ENCODE measurements at regions not wholly inside any gene's neighbourhood (a gene's known extent, or its start where the extent isn't known, plus 50 kb on each side); places are given as distances from the start of the nearest gene placed in this dataset.

DNA sequence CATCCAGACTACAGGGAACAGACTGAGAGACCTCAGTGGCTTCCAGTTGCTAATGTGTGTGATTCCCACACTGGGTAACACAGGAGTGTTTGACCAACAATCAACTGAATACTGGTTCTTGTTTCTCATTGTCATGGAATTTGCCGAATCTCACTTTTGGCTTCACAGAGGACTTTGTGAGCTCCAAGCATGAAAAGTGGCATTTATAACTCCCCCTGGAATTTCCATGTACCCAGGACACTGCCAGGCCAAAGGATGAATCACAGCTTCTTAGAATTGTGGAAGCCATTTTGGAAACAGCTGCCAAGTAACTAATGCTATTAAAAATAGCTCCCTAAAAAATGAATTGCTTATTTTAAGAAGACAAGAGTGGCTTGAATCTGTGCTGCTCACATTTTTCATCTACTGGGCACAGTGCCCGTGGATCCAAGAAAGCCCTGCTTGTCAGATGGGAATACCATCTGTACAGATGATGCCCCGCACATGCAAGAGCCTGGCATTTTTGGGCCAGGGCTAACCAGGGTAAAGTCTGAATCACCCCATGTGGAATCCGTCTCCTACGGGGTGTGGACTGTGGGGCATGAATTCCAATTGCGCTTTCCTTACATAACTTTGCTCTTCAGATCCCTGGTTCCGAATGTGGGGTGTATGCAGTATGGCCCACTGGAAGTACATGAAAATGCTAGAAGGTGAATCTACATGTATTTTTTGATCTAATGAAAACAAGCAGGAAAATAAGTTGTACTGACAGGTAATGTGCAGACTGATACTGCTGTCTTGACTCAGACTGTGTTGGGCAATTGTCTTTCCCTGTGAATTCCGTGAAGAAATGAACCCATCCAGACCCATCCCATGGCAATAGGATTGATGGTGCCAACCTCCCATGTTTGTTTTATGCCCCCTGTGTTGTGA, 487.3 kb downstream of the SIPA1L2 start:
- TF ChIP-seq, protein P1, sequence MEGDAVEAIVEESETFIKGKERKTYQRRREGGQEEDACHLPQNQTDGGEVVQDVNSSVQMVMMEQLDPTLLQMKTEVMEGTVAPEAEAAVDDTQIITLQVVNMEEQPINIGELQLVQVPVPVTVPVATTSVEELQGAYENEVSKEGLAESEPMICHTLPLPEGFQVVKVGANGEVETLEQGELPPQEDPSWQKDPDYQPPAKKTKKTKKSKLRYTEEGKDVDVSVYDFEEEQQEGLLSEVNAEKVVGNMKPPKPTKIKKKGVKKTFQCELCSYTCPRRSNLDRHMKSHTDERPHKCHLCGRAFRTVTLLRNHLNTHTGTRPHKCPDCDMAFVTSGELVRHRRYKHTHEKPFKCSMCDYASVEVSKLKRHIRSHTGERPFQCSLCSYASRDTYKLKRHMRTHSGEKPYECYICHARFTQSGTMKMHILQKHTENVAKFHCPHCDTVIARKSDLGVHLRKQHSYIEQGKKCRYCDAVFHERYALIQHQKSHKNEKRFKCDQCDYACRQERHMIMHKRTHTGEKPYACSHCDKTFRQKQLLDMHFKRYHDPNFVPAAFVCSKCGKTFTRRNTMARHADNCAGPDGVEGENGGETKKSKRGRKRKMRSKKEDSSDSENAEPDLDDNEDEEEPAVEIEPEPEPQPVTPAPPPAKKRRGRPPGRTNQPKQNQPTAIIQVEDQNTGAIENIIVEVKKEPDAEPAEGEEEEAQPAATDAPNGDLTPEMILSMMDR (conservative IDR thresholded peaks at IDR 0.05; ENCODE audit: low read depth, low read length): no peak
- no peak for TF ChIP-seq EZH2phosphoT487 (IDR thresholded peaks at IDR 0.05; ENCODE audit: borderline replicate concordance, low read length)
- TF ChIP-seq EZH2 (IDR thresholded peaks at IDR 0.05; ENCODE audit: low read length, unreplicated experiment): no peak

All from PC-3 (cell line).